DMS53 (cell line): ENCODE measurements at regions not wholly inside any gene's neighbourhood (a gene's known extent, or its start where the extent isn't known, plus 50 kb on each side); places are given as distances from the start of the nearest gene placed in this dataset.
"Not testable (repeated sequence)": the region's sequence is repeated elsewhere in the genome, so short reads cannot be mapped to it uniquely, and the experiment has no call there.

Experiments used
- DNase-seq: peaks from one replicate; lab custom pipeline; 2025; lab: John Stamatoyannopoulos, UW

DNA sequence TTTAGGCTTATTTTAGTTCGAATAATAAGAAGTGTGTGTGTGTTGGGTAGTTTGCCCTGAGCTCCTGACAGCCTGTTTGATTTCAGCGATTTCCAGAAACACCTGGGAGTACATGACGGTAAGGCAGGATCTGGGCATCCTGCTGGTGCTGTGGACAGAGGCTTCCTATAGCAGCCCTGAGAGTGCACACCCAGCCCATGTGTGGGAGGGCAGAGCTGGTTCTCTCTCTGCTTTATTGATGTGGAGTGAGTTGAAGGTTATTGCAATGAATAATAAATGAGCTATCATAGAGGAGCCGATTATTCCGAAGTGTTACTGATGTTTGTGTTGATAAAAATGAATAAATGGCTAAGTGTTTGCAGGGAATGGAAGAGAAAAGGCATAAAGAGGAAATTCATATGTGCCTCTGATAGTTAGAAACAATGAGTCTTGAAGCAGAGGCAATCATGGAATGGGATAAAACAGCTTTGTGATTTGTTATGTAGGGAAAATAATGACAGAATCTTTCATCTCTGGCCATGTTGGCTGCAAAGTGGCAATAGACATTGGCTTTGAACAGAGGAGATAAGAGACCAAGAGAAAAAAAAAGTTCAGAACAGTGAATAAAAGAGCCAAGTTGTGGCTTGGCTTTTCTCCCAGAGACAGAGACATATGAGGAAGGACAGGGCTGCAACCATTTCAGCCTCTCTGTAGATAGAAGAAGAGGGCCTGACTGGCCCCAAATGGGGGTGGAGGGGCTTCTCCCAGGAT, 166.2 kb upstream of the CHD6 start:
- DNase-seq, result no peak

DNA sequence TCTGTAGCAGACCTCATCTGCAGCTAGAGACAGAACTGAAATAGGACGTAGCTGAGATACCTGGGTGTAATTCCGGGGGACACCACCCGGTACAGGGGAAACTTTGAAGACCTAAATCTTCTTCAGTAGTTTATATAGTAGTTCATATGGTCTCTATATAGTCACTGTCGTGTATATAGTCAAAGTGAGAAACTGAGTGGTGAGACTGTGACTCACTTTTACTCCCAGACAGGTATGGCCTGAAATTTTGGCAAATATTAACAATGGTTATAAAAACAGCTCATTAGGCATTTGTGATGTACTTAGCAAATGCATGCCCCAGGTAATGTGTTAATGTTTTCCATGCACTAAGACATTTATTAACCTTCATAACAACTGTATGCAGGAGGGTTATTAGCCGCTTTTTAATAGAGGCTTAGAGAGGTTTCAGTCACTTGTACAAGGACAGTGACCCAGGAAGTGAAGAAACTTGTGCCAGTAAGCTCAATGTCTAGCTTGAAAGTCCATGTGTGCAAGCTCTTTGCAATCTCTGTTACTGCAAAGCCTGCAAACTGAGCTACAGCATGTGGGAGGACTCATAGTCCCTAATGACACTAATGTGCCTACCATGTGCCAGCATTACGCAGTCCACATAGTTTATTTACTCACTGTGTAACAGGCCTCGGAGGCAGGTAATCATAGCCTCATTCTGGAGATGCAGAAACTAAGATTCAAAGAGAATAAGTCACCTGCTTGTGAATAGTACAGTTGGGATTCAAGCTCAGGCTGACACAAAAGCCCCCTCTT, 165.4 kb upstream of the CHD6 start:
- DNase-seq, result no peak

DNA sequence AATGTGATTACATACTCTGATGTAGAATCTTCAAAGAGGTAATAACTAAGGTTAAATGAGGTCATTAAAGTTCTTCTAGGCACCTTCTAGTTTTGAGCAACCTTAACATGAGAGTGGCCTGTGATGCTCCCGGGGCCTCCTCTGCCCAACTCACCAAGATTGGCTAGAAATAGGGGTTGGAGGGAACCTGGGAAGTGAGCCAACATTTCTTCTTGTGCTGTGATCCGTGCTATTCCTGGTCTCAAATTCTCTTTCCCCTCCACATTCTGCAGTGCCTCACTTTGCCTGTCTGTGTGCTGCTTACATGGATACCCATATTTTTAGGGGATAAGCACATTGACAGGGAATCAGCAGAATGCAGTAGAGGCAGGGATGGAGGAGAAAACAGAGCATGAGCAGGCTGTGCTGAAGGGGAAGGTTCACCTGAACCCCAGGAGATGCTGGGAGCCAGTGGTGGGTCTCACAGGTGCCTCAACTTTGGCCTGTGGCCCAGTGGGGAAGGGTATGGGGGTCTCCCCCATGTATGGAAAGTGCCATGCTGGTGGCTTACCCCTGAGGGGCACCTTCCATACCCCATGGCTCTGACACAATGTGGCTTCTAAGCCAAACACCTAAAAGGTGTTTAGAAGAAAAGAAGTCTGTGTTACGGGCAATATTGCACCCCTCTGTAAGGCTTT, 164.7 kb upstream of the CHD6 start:
- DNase-seq, result no peak

DNA sequence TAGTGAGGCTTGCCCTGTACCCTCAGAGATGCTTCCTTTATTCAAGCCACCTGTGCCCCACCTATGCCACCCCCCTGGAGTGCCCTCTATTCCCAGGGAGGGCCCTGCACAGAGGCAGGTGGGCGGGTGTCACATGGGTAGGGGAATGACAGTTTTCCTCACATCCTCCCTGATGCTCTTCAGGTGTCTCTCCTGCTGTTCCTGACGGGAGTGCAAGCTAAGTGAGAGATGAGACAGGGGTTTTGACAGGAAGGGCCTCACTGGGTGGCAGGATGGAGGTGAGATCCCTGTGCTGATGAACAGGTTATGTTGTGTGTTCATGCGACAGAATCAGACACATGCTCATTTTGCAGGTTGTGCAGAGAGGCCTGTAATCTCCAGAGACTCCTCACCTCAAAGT, 164.1 kb upstream of the CHD6 start:
- DNase-seq, result no peak

DNA sequence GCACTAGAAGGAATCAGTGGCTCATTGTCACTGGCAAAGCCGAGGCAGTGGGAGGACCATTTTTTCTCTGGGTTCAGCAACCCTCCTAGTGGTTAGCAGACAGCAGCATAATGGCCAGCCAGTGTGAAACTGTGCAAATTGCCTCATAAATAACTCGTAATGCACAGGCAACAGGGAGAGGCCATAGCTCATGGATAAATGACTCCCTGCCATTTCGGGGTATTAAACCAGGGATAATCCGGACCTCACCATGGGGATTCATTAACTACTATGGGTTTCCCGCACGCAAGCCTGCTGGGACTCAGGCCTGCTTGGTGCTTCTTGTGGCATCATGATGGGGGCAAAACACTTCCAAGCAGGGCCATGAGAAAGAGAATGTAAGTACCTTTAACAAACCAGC, 158.2 kb upstream of the CHD6 start:
- DNase-seq, result no peak

DNA sequence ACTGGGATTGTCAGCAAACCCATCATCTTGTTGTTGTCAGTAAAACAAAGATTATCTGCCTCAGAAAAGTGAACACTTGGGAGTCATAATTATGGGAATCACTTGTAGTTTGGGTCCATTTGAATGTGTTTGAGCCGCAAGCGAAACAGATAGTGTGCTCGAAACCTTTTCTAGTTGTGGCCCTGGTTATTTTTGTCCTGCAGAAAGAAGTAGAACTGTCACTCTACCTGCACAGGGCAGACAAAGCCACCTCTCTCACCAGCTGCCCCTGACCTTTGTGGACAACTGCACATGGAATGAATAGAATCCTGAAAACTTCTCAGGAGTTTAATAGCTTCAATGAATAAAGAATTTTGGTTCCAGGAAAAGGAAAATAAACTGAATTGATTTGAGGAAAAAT, 156.1 kb upstream of the CHD6 start:
- DNase-seq, result no peak

DNA sequence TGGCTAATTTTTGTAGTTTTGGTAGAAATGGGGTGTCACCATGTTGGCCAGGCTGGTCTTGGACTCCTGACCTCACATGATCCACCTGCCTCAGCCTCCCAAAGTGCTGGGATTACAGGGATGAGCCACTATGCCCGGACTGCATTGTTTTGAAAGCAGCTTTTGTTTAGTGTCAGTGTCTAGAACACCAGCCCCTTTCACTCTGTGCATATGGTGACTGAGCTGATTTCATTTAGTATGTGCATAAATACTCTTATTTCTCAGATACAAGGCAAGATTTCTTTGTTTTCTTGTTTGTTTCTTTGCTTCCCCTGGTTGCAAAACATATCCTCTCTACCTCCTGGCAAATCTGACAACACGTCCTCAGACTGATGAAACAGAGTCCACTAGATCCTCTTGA, 152.8 kb upstream of the CHD6 start:
- no peak for DNase-seq

DNA sequence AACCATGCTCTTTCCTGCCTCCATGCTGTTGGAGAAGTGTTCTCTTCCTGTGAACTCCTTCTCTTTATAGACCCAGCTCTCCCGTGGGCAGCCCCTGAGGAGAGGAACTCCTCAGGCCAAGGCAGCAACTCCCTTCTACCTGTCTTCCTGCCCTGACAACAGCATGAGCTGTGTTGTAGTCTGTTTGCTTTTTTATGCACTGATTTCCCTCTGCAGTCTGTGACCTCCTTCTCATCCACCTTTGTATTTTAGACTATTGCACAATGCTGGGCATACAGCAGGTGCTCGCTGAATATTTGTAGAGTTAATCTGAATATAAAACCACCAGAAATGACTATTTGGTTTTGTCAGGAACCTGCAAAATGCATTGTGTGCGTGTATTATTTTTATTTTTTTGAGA, 152.2 kb upstream of the CHD6 start:
- DNase-seq, result no peak

DNA sequence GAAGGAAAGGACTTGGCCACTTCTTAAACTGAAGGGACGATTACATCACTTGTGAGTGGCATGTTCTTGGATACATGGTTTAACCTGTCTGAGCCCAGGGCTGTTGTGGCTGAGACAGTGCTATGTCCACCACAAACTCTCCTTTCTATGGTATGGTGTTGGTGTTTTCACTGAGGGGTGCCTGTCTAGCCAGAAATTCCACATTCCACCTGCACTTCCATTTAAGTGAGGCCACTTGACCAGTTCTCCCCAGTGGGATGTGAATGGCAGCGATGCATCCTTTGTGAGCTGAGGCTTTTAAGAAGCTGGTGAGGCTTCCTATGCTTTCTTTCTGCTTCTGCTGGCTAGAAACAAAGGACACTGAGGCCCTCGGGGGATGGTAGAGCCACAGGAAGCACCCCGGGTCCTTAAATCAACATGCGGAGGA, 151.4 kb upstream of the CHD6 start:
- no peak for DNase-seq

DNA sequence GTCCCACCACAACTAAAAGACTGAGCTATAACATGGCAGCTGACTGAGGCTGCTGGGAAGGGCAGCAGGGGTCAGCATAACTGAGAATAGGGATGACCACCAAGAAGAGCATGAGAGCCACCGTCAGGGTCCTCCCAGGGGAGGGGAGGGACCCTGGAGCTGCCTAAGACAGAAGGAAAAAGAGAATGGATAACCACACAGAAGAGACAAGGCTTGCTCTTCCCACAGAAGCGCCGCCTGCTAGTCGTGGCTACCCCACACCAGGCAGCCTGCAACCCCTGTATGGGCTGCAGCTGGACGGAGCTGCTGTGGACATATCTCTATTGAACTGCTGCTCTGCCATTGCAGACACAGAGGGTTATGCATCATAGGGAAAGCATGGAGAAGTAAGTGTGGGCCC, 132.0 kb upstream of the CHD6 start:
- no peak for DNase-seq

DNA sequence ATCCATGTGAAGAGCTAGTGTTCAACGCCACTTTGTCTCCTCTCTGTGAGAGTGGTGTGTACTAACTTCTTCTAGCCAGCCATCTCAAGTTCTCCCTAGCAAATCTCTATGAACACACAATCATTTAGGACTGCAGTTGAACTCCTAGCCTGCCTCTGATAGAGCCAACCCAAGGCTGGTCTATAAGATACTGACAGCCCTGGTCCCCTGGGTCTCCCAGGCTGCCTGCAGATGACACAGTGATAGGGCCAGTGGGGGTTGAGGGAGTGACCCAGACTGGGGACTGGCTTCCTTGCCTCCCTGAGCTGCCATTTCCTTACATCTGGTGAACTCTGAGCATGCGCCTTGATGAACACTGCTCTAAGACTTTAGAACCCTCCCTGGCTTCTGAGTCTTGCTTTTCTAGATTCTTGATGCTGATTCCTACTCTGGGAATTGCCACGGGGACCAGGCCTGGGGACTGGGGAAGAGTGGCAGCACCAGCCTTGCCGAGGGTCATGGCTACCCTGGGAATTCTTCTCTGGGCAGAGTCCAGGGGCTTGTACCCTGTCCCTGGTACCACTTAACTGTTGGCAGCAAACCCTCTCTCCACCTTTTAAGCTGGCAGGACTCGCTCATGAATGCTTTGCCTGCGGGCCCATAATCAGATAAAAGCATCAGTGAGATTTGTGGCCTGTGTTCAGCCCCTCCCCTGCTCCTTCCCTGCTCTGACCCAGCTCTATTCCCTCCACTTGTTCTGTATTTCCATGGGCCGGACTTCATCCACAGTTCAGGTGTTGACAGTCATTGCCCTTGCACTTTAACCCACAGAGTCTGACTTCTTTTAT, 130.8 kb upstream of the CHD6 start:
- DNase-seq, result no peak

DNA sequence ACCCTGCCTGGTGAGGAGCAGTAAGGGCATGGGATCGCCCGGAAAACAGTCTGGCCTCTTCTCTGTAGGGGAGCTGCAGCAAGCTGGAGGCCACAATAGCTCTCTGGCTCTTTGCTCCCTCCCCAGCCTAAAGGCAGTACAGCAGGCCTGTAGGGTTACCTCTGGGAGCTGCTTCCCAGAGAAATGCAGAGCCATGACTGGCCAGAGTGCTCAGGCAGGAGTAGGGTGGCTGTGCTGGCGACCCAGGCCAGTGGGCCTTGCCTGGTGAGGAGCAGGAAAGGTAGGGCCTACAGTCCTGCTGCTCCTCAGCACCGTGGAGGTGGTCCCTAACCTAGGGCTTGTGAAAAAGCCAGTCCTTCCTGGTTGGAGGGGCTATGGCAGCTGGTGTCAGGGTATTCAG, 129.9 kb upstream of the CHD6 start:
- no peak for DNase-seq

DNA sequence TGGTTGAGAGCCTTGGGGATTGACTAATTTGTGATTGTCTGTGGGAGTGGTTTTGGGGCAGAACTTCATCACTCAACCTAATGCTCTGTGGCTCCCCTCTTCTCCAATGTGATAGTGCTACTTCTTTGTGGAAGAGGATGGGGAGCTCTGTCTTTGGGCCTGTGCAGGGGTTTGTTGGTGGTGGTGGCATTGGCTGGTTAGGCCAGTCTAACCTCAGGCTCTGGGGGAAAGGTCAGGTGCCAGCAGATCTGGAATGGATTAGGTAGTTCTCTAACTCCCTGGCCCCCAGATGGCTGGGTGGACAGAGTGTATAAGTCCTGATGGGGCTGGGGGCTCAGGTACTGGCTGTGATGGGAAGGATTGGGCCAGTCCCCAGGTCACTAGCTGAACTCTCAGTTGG, 129.0 kb upstream of the CHD6 start:
- no peak for DNase-seq

DNA sequence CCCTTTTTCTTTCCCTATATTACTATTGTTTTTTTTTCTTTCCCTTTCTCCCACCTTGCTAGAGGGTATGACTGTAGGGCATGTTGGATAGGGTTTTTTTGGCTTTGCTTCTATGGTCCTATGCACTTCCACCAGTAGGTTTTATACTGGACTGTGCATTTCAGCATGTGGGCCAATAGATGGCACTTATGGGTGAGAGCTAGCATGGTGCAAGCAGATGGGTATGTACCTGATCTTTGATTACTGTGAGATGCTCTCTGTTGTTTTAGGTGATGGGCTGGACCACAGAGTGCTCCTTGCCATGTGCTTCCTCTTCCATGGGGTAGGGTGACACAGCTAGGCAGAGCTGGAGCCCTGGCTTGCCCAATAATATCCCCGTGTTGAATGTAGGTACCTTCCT, 128.5 kb upstream of the CHD6 start:
- DNase-seq, result peak; percentile 14

DNA sequence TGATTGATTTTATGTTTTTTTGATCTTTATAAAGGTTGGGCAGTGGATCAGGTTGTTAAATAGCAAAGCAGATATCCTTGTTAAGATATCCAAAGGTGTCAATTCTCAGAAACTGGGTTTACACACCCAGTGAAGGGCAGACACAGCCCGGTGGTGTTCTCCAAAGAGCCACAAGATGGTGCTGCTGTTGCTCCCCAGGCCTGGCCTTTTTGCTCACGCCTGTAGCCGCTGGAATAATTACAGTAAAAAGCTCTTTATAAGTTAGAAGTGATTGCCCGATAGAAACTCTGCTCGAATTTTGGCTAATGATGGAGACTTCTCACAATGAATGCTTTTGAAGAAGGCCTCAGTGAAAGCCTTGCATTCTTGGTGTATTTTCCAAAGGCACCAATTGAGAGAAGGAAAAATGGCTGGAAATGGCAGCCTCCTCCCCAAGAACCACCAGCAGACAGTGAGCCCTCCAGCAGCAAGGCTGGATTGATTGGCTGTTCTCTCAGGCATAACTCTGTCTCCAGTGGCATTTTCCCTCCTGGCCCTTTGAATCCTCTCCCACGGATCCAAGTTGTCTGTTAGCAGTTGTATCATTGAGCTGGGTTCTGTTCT, 120.5 kb upstream of the CHD6 start:
- DNase-seq, result peak; percentile 73

DNA sequence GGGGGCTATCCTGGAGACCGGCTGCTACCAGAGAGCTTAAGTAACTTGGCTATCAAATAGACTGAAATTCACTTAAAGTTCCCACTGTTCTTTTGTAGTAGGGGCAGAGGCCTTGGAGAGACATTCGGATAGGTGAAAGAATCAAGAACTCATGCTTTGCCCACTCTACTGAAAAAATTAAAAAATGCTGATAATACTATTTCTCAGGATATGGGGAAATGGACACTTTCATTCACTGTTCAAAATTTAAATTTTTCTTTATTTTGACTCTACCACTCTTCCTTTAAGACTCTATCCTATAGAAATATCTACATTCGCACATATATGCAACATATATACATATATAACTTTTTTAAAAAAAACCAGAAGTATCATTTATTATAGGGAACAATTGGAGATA, 117.8 kb upstream of the CHD6 start:
- DNase-seq, result no peak

DNA sequence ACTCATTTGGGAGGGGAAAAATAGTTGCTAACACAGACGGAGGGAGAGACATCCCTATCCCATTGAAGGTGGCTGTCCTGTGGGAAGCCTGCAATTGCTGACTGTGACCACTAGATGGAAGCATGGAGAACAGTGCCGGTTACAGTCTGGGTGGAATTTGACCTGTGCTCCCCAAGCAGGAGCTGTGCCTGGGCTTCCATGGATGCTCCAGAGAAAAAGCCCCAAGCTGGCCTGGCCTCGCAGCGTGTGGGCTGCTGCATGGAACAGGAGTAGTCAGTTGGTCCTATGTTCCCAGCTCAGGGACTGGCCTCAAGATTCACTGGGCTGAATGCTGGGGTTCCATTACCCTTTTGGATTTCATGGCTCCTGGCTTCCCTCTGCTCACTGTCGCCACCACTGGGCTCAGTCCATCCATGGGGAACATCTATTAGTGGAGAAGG, 116.3 kb upstream of the CHD6 start:
- peak; percentile 72 for DNase-seq

DNA sequence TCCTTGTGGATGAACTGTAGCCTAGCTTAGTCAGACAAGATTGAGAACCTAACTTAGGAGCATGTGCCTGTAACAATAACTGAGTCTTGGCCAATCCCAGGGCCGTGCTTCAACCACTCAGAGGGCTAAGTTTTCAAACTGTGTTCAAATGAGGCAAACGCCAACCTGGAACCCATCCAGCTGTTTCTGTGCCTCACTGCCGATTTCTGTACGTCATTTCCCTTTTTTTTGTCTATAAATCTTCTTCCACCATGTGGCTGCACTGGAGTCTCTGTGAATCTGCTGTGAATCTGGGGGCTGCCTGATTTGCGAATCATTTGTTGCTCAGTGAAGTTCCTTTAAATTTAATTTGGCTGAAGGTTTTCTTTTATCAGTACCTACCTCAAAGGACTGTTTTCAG, 115.0 kb upstream of the CHD6 start:
- no peak for DNase-seq

DNA sequence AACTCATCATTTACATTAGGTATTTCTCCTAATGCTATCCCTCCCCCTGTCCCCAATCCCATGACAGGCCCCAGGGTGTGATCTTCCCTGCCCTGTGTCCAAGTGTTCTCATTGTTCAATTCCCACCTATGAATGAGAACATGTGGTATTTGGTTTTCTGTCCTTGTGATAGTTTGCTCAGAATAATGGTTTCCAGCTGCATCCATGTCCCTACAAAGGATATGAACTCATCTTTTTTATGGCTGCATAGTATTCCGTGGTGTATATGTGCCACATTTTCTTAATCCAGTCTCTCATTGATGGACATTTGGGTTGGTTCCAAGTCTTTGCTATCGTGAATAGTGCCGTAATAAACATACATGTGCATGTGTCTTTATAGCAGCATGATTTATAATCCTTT, 113.0 kb upstream of the CHD6 start:
- not testable (repeated sequence) for DNase-seq

DNA sequence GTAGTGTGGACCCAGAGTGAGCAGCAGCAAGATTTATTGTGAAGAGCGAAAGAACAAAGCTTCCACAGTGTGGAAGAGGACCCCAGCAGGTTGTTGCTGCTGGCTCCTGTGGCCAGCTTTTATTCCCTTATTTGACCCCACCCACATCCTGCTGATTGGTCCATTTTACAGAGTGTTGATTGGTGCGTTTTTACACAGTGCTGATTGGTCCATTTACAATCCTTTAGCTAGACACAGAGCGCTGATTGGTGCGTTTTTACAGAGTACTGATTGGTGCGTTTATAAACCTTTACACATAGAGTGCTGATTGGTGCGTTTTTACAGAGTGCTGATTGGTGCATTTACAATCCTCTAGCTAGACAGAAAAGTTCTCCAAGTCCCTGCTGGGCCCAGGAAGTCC, 109.5 kb upstream of the CHD6 start:
- DNase-seq, result not testable (repeated sequence)

DNA sequence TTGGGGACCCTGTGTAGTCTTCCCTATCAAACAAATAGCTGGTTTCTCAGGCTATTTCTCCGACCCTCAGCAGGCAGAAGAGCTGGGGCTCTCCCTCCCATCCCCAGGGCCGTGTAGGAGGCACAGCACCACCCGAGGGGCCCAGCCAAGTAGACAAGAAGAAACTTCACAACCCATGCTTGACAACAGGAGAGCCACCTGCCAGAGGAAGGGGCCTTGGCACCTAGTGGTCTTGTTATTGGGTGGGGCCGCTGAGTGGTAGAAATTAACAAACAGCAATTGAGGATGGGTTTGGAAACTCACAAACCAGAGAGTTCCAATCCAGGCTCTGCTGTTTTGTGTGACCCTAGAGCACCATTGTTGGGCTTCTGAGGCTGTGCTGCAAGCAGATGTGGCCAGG, 108.5 kb upstream of the CHD6 start:
- no peak for DNase-seq

DNA sequence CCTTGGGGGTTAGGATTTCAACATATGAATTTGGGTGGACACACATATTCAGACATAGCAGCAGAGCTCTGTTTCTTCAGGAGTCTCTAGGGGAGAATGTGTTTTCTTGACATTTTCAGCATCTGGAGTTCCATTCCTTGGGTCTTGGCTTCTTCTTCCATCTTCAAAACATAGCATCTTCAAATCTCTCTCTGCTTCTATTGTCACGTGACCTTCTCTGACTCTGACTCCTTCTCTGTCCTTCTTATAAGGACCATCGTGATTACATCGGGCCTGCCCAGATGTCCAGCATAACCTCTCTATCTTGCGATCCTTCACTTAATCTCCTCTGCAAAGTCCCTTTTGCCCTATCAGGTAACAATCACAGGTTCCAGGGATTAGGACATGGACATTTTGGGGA, 101.0 kb upstream of the CHD6 start:
- no peak for DNase-seq
